ENCODE measurements at regions not wholly inside any gene's neighbourhood (a gene's known extent, or its start where the extent isn't known, plus 50 kb on each side); places are given as distances from the start of the nearest gene placed in this dataset.

GRCh38 chr3:189466004-189466403, 165.2 kb upstream of the TP63 start:
- ChIA-PET SMC1A (ENCODE audit: uncharacterized antibody, unreplicated experiment) (interaction anchor here (0.6 kb wide), 1 partner anchor 110 kb away, joined by 3 read pairs; no protein-coding TSS in a partner anchor), CTCF (interaction anchor here (0.8 to 1.1 kb wide), 2 partner anchors 186 to 196 kb away, joined by 3 to 4 read pairs; no protein-coding TSS in a partner anchor), POLR2A (no interaction called here), RAD21 (ENCODE audit: unreplicated experiment) (no interaction called here)
- Histone ChIP-seq H3K4me1 (ENCODE audit: control insufficient read depth, insufficient read depth, low read length) (no peaks in the 10 kb centered on the region; the same call in 1 of the 2 replicates), H3K4me2 (ENCODE audit: control insufficient read depth, insufficient read depth) (no peak overlapping the region), H3K9me3 (replicated peaks; ENCODE audit: control insufficient read depth, insufficient read depth, low read length) (no peaks in the 10 kb centered on the region; the same call in 2 of the 3 replicates), H3K79me2 (ENCODE audit: control insufficient read depth, insufficient read depth, low read length) (no peaks in the 10 kb centered on the region), H3K27ac (ENCODE audit: control insufficient read depth, insufficient read depth) (no peak overlapping the region), H3K4me3 (no peak overlapping the region), H2AFZ (ENCODE audit: control insufficient read depth, low read depth, low read length) (peak overlapping the region; percentile 41; the same call in 1 of the 2 replicates), H4K20me1 (ENCODE audit: control insufficient read depth, insufficient read depth) (no peaks in the 10 kb centered on the region), H3K9ac (ENCODE audit: control insufficient read depth, insufficient read depth, low read length) (no peak overlapping the region), H3K36me3 (ENCODE audit: control insufficient read depth in 2 of 2, insufficient read depth in 2 of 2, low read length in 1 of 2) (no peaks in the 10 kb centered on the region), H3K27me3 (replicated peaks in 1 of 2; ENCODE audit: control insufficient read depth in 2 of 2, insufficient read depth in 2 of 2, low read length in 1 of 2) (no peaks in the 10 kb centered on the region)
- DNase-seq (ENCODE audit: low read depth, low spot score), result no peak
- TF ChIP-seq SPI1 (IDR thresholded peaks at IDR 0.05; ENCODE audit: borderline replicate concordance, insufficient read depth, low read depth, low read length), result no peak
- TF ChIP-seq ZBTB33 (IDR thresholded peaks at IDR 0.05), result no peak
- no peak for TF ChIP-seq KDM1A (IDR thresholded peaks at IDR 0.05; ENCODE audit: borderline replicate concordance)
- no peak for TF ChIP-seq BMI1 (IDR thresholded peaks at IDR 0.05; ENCODE audit: borderline replicate concordance)
- TF ChIP-seq MTA3 (IDR thresholded peaks at IDR 0.05; ENCODE audit: borderline replicate concordance, low read length), result no peak
- TF ChIP-seq NRF1 (conservative IDR thresholded peaks at IDR 0.05; ENCODE audit: low read depth, low read length), result no peak
- no peak for TF ChIP-seq POLR2AphosphoS5 (IDR thresholded peaks at IDR 0.05; ENCODE audit: low read length)
- no peak for TF ChIP-seq MAX (IDR thresholded peaks at IDR 0.05; ENCODE audit: low read depth, low read length)
- no peak for TF ChIP-seq CREB1 (IDR thresholded peaks at IDR 0.05; ENCODE audit: low read depth)
- no peak for TF ChIP-seq HDAC2 (IDR thresholded peaks at IDR 0.05)
- TF ChIP-seq ELK1 (IDR thresholded peaks at IDR 0.05; ENCODE audit: low read depth, low read length), result no peak
- TF ChIP-seq BACH1 (IDR thresholded peaks at IDR 0.05; ENCODE audit: borderline replicate concordance), result no peak
- TF ChIP-seq CEBPB (IDR thresholded peaks at IDR 0.05; ENCODE audit: borderline replicate concordance in 1 of 2, low read depth in 2 of 2, low read length in 2 of 2), result no peak
- no peak for TF ChIP-seq E4F1 (IDR thresholded peaks at IDR 0.05; ENCODE audit: borderline replicate concordance, partially characterized antibody)
- TF ChIP-seq POU2F2 (IDR thresholded peaks at IDR 0.05; ENCODE audit: borderline replicate concordance, low read depth, low read length), result no peak
- no peak for TF ChIP-seq BCLAF1 (IDR thresholded peaks at IDR 0.05)
- TF ChIP-seq PAX8 (IDR thresholded peaks at IDR 0.05), result no peak
- peak; percentile 27 for ATAC-seq
- no peak for FAIRE-seq
- 50% methylated on average over 2 of the region's 2 CpGs for WGBS (ENCODE audit: insufficient coverage, insufficient replicate concordance, low lambda C conversion rate, missing lambda C conversion rate)
- intact Hi-C loops (cut with micrococcal nuclease; ENCODE audit: unreplicated experiment), result no loop called here
- no TSS peak for BruUV-seq (replicated peaks)
- in situ Hi-C loops (cut with MboI), result no loop called here

All from GM12878 (cell line).